Inflammatory macrophage treated with lipopolysaccharide for 4 hours (primary cell): ENCODE measurements at regions not wholly inside any gene's neighbourhood (a gene's known extent, or its start where the extent isn't known, plus 50 kb on each side); places are given as distances from the start of the nearest gene placed in this dataset.

Experiments
- DNase-seq: peaks from one replicate; pipeline ENCODE4 v3.0.0-alpha.2; 2020

DNA sequence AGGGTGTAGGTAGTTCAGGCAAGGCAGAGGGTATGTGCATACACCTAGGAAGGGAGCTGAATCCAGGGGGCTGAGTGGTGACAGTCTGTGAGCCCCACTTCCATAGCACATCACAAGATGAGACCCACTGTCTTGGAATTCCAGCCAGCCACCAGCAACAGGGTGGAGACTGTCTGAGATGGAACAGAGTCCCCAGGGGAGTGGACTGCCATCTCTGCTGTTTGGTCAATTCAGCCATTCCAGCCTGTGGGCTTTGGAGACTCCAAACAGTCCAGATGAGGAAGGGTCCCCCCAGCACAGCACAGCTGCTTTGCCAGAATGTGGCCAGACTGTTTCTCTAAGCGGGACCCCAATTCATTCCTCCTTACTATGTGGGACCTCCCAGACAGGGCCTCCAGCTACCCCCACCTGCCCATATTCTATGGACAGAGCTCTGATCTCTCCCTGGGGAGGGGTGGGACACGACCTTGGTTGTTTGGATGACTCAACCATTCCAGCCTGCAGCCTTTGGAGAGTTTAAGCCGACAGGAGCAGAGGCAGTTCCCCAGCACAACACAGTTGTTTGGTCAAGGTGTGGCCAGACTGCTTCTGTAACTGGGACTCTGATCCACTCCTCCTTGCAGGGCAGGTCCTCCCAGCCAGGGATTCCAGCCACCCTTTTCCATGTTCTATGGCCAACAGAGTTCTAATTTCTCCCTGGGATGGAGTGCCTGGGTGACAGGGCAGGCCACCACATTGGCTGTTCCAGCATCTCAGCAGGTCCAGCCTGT lies 178.0 kb downstream of the RND3 start:
- DNase-seq, result no peak

DNA sequence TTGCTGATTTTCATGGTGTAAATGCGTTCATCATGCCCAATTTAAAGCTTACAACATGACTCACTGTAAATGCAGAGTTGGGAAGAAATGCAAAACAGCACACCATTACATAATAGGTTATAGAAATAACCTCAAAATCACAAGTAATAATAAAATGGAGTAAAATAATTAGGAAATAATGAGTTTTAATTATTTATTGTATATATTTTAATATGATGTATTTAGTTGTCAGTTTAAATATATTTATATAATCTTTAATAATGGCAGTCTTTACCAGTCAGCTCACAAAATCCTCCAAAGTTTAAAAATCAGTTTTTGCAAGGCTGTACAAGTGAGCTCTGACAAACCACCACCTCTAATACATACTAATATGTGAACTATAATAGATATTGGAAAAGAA lies 180.2 kb downstream of the RND3 start:
- no peak for DNase-seq

DNA sequence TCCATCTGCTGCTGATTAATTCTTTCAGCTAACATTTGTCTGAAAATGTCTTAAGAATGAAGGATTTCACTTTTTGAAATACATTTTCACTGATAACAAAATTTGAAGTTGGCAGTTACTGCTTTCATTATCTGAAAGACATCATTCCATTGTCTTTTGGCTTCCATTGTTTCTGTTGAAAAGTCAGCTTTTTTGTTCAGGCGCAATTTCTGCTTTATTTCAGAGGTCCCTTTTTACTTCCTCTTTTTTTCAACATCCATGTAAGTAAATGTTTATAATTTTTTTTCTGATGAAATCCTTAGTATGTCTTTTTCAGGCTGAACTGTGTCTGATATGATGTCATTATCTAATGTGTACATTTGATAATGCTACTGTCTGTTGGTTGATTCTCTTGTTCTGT lies 184.2 kb downstream of the RND3 start:
- no peak for DNase-seq

DNA sequence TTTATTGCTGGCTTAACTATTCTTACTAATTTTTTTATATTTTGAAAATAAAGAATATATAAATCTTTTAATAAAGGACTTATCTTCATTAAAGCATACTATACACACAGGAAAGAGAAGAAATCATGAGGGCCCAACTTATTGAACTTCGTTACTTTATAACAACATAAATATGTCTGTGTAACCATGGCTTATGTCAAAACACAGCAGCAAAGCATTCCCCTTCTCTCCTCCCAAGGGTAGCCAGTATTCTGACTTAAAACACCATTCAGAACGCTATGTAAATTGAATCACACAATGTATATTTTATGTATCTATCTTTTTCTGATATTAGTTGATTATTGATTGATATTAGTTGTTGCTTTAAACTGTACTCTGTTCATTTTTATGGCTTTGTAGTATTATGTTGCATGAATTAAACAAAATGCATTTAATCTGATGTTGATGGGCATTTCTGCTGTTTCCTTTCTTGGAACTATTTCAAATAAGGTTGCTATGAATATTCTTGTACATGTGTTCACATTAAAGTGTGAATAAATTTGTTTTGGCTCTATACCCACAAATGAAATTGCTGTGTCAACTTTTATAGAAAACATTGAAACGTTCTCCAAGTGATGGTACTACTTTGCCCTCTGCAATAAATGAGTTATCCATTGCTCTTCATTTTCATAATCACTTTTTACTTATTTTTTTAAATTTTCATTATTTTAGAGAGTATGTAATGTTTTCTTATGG lies 188.7 kb downstream of the RND3 start:
- DNase-seq, result no peak

DNA sequence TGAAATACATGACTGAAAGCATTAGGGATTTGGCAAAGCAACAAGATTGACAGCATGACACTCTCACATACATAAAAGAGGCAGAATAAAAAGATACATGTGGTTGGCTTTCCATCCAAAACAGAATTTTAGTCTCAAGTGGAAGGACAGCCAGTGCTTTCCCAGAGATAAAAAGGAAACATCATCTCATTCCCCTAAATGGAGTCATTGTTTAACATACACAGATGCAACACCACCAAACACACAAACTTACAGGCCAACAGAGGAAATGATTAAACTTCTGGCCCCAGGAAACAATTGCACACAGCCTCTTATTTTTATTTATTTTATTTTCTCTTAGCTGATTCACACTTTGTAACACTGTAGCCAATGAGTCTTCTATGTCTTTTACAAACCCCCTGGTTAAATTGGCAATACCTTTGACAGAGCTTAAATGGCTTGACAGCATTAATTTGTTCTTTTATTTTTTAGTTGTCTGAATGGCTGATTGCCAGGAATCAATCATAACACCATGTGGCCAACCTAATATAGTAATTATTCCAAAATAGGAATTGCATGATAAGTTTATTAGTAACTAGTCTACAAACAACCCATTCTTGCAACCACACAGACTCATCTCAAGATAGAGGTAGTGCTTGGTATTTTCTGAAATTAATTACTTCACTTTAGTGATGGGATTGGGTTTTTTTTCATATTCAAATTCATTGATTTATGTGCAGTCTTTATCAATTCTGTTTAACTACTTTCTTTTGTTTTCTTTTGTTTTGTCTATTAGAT lies 190.5 kb downstream of the RND3 start:
- DNase-seq, result no peak

DNA sequence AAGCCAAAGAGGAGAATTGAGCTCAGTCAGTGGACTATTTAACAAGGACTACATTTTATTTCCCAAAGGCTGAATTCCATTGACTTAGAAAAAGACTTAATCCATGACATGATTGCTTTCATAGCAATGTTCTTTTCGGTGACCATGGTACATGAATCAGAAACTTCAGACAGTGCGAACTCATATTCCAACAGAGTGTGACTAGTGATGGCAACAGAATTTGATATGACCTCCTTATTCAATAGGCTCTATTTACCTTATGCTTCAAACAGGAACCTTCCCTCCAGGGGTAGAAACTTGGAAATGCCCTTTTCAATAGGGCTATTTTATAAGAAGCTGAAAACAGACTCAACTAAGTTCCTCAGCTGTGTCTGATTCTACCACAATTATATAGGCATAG lies 191.9 kb downstream of the RND3 start:
- no peak for DNase-seq

DNA sequence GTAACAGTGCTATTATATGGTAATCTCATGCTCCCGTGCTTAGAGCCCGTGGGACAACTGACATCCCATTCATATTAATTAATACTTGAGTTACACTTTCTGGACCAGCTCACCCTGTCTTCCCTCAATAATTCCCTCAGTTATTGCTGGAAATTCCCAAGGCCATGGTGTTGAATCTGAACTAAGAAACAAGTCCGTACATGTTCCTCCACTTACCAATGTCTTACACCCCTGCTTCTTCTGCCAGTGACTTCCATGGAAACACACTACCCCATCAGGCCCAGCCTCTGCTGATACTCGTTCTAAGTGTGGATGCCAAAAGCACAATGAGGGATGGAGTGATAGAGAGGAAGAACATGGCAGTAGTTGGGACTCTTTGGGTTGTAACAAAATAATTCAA lies 193.7 kb downstream of the RND3 start:
- no peak for DNase-seq

DNA sequence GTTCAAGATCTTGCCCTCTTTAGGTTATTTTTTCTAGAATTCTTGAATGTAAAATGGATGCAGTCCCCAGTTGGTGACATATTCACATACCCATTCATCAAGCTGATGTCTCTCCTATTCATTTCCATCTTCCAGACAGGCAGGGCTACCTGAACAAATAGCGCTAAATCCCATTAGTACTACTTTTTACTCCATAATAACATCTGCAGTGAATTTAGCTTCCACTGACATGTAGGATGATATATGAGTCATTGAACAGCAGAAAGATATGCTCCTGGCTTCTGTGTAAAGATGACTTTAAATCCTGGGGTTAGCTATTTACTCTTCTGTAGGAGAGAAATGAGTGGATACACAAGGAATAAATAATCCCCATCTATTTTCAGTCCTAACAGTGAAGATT lies 194.7 kb downstream of the RND3 start:
- no peak for DNase-seq

DNA sequence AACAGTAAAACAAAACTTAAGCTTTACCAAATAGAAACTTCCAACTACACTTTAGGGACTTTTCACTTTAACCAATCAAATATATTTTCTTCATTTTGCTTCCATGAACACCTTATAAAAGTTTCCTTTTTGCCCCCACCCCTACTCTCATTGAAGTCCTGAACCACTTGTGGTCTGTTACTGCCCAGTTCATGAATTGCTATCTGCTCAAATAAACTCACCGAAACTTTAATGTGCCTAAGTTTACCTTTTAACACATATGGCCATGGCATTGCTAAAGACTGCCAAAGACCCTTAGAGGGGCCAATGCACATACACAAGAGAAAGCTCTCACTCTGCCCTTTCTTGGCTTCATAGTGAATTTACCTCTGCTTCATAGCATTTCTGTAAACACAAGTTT lies 195.3 kb downstream of the RND3 start:
- no peak for DNase-seq

DNA sequence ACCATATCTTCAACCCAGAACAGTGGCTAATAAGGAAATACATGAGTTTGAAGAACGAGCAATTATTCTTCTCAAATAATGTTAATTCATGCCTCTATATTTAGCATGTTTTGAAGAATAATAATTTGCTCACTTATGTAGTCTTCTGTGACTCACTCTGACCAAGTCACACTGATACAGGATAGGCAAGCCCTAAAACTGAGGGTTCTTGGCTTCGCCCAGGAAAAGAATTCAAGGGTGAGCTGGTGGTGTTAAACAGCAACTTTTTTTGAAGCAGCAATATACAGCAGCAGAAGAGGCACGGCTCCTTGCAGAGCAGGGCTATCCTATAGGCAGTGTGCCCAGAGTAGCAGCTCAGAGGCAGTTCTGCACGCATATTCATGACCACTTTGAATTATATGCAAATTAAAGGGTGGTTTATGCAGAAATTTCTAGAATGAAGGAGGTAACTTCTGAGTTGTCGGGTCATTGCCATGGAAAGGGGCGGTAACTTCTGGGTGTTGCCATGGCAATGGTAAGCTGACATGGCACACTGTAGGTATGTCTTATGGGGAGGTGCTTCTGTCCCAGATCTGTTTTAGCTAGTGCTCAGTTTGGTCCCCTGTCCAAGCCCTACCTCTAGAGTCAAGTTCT lies 200.6 kb downstream of the RND3 start:
- no peak for DNase-seq

DNA sequence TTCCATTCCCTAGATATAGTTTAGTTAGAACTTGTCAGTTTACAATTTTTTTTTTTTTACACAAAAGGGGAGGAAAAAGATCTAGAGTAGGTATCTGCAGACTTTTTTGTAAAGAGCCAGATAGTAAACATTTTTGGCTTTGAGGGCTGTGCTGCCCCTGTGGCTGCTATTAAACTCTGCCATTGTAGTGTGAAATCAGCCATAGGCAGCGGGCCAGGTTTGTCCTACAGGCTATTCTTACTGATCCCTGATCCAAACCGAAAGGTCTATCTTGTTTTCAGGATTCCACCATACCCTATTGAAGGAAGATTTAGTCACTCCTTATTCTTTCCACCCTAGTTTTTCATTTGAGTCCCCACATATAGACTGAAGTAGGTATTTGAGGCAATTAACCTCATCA lies 203.4 kb downstream of the RND3 start:
- DNase-seq, result no peak

DNA sequence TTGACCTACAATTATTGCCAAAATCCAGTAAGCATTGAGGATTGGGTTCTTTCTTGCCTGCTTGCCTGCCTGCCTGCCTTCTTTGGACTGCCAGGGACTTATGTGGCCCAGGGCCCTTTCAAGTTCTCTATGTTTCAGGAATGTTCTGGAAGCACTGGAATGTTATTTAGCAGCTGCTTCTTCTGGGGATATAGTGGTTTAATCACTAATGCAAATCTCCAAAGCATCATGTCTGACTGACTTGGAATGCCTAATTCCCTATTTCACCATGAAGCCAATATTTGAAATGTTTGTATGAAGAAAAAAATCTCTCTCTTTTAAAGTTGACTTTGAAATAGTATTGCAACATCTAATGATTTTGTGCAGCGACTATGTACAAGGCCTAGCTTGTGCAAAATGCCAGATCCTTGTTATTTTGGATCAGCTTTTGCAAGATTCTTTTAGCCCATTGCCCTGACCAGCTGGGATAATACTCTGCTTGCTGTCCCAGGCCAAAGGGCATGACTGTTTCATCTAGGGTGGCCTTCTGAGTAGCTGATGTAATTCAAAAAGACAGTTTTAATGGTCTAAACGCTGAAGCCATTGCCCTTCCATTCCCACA lies 204.6 kb downstream of the RND3 start:
- no peak for DNase-seq

DNA sequence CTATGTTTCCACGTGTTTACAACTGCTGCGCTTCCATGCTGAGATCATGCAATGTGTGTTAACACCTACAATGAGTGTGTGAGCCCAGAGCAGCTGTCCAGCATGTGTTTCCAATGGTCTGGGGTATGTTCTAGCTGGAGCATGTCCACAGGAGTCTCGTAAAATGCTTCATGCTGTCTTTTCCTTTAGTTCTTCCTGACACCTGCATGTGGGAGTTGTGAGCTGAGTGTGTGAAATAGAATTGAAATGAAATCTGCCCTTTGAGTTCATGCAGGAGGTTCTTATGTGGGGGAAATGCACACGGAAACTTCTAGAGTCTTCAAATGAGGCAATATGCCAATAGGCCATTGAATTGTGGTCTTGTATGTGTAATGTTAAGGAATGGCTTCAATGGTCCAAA lies 205.1 kb downstream of the RND3 start:
- DNase-seq, result no peak

DNA sequence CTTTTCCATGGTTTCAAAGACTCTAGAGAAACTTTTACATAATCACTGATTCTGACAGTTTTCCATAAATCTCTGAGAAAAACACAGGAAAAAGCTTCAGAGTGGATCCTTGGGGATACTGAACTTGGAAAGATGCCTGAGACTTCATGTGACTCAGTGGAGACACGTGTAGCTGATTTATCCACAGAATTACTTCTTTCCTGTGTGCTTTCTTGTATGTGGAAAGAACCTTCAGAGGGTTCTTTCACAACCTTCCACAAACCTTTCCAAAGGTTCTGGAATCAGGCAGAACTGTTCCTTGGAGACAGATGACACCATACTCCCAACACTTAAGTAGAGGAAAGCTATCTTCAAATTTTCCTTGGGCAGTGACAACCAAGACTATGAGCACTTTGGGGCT lies 207.2 kb downstream of the RND3 start:
- no peak for DNase-seq

DNA sequence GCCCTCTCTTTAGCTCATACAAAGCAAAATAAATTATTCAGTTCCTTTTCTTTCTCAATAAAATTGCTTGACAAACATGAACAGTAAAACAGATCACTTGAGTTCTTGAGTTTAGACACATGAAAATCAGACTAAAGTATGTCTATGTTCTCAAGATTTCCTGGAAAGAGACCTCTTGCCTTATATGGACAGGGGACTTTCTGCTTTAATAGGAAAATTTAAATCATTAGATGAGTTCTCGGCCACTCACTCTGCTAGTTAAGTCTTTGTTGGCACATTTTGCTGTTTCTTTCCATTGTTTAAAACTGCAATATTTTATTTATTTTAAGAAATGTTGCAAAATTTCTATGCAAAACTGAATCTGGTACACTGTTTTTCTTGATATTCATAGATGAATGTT lies 207.8 kb downstream of the RND3 start:
- no peak for DNase-seq

DNA sequence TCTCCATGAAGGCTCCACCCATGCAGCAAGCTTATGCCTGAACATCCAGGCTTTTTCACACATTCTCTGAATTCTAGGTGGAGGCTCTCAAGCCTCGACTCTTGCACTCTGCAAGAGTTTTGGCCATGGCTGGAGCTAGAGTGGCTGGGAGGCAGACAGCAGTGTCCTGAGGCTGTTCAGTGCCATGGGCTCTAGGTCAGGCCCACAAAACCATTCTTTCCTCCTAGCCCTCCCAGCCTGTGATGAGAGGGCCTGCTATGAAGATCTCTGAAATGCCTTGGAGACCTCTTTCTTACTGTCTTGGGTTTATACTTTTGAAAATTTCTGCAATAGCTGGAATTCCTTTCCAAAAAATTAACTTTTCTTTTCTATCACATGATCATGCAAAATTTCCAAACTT lies 210.7 kb downstream of the RND3 start:
- no peak for DNase-seq

DNA sequence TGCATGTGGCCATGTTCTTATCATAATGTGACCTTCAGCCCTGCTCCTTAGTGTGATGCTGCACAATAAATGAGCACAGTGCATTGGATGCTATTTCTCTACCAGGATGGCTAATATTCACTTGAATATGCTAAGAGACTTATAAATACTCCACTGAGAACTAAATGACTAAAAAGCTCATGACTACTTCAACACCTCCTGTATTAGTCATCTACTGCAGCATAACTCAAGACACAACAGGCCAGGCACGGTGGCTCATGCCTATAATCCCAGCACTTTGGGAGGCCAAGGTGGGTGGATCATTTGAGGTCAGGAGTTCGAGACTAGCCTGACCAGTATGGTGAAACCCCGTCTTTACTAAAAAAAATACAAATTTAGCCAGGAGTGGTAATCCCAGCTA lies 213.4 kb downstream of the RND3 start:
- DNase-seq, result no peak

DNA sequence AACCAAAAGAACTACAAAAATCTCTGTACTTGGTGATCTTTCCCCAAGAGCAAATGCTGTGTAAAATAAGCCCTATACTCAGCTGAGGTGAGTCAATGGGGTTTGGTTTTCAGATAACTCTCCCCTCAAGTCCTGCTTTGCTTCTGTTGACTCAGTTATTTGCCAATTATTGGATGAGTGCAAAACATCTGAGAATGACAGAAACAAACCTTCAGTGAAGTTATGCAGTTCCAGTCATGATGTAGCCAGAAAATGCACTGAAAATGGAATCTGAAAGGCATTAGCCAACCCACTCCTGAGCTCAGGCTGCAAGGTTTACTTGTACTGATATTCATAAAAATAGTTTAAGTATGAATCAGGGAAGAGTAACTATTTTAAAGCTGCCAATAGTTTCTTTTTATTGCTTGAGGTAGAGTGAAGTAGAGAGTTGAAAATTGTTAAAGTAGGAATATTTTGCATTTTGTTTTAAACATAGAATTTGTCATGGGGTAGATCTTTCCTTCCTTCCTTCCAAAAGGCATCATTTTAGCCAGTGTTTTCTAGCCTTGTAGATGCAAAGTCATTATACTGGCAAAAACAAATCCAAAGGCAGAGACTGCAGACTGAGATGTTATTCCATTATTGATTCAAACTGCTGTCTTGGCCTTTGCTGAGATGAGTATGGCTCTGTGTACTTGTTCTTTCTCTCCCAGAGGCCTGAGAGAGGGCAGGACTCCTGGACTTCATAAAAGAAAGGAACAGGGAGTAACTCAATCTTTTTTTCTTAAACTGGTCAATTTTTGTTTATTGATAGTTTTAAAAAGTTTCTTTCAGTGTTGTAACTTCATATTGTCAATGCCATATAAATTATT lies 215.3 kb downstream of the RND3 start:
- DNase-seq, result no peak

DNA sequence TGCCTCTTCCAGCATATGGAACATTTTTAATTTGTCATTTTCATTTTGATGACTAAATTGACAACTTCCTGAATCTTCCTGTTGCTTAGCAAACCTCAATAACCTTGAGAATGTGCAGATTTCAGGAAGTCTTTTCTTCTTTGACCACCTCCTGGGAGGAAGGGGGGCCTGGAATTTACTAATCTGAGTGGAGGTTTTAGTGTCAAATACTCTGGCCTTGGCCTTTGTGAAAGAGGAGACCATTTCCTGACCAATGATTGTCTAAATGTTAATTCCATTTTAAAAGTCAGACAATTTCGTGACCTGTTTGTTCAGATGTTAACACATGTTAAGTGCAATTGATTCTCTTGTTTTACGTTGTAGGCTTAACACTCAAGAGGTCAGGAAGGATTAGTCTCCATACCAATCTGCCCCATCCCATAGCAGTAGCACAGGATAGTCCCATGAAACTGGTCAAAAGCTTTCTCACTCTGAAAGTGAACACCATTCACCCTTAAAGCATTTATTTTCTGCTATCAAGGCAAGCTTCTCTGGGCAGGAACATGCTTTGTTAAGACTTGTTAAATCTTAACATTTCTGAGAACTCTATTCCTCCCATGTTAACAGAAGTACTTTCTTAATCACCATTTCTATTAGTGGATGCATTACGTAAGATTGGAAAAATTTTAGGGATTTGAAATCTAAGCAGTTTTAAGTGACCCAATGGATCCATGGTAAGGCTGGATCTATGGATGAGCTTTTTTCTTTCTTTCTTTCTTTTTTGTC lies 219.6 kb downstream of the RND3 start:
- no peak for DNase-seq

DNA sequence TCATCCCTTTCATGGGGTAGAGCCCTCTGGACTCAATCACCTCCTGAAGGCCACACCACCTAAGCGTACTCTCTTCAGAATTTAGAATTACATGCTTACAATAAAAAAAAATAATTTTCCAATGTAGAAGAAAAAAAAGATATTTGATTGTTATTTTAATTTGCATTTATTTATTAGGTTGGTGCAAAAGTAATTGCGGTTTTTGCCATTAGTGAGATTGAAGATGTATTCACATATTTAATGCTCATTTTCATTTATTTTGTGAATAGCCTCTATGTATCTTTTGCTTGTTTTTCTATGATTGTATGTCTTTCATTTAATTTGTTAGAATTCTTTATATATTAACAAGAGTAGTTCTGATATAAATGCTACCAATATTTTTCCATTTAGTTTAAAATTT lies 220.5 kb downstream of the RND3 start:
- no peak for DNase-seq

DNA sequence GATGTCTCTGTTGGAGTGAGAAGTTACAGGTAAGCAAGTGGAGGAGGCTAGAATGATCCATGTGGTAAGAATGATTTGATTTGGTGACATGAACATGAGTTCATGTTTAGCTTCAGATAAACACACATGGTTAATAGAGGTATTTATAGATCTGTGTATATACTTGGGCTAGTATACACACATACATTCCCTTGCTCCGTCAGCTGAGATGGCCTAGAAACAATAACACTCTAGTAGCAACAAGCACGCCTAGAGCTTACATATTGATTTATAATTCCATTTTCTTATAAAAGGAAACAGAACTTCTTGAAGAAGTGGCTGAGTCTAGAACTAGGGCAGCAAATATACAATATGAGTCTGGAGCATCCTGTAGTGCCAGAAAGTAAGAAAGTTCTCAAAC lies 223.0 kb downstream of the RND3 start:
- DNase-seq, result no peak
